K562 (cell line): ENCODE measurements at regions not wholly inside any gene's neighbourhood (a gene's known extent, or its start where the extent isn't known, plus 50 kb on each side); places are given as distances from the start of the nearest gene placed in this dataset.

Experiments
- ATAC-seq: fragments of 200-7000 bp; cut with Tn5 transposase; 3 replicates; pipeline ENCODE4 v1.9.1; 2020; ENCODE audit warnings: moderate library complexity
- BruUV-seq: library from RNA; stranded (reverse); fragments of 400-500 nt; replicated peaks from 2 replicates; lab custom pipeline; 2021; lab: Mats Ljungman, UMichigan
- CTCF ChIA-PET: fragments of 300-600 bp; formaldehyde crosslinking; extraction: SDS; loops from one replicate; lab custom pipeline; 2021; ENCODE audit warnings: low intra/inter-chr PET ratio; lab: Yijun Ruan, JAX
- POLR2A ChIA-PET: fragments of 300-600, 350-650 bp; sonication (Branson Sonifier 250); formaldehyde crosslinking; extraction: SDS; loops from one replicate; lab custom pipeline; 2021; ENCODE audit warnings: antibody characterized with exemption, inconsistent platforms; lab: Yijun Ruan, JAX
- DNase-seq, 4 experiments: peaks; one replicate each; pipeline versions ENCODE4 v3.0.0 to v3.0.0-alpha.2; 2011 to 2018; ENCODE audit warnings: low spot score in 3 of 4, mixed read lengths in 3 of 4; ENCODE audit errors: extremely low read depth in 1 of 4
- FAIRE-seq: peaks from 2 replicates; lab custom pipeline; 2011; peaks lifted over from hg19 to GRCh38; lab: Jason Lieb, UNC
- H2AFZ ChIP-seq: 2 replicates; pipeline ENCODE4 v1.6.0; 2011; ENCODE audit warnings: low read depth, low read length, control low read depth, inconsistent platforms
- H3K27ac ChIP-seq: fragments of 200-600 bp; 3 replicates; pipeline ENCODE4 v1.8.0; 2011; ENCODE audit warnings: low read depth, mild to moderate bottlenecking, control low read depth, inconsistent platforms, low read length, moderate library complexity, mixed read lengths; ENCODE audit errors: extremely low read depth
- H3K27me3 ChIP-seq, 2 experiments: fragments of 300-600 bp in 1 of 2; 2 replicates in 1 of 2; 3 replicates in 1 of 2; pipeline versions ENCODE4 v1.6.0 to v1.8.0; 2011; ENCODE audit warnings: inconsistent platforms in 2 of 2, low read length in 2 of 2, mild to moderate bottlenecking in 1 of 2, mixed read lengths in 1 of 2, moderate library complexity in 1 of 2; ENCODE audit not compliant: control insufficient read depth in 2 of 2, insufficient read depth in 2 of 2
- H3K36me3 ChIP-seq: fragments of 300-600 bp; 3 replicates; pipeline ENCODE4 v1.8.0; 2011; ENCODE audit warnings: mild to moderate bottlenecking, low read length, inconsistent platforms; ENCODE audit not compliant: control insufficient read depth, insufficient read depth
- H3K4me1 ChIP-seq, 2 experiments: fragments of 200-600 bp in 1 of 2; replicated peaks in 1 of 2; 2 replicates in 1 of 2; 3 replicates in 1 of 2; pipeline versions ENCODE4 v1.5.1 to v1.8.0; 2011; ENCODE audit warnings: inconsistent platforms in 2 of 2, low read length in 2 of 2, mild to moderate bottlenecking in 1 of 2, mixed read lengths in 1 of 2, moderate library complexity in 1 of 2; ENCODE audit not compliant: control insufficient read depth in 2 of 2, insufficient read depth in 2 of 2
- H3K4me2 ChIP-seq: 2 replicates; pipeline ENCODE4 v1.6.1; 2011; ENCODE audit warnings: low read length, control low read depth, inconsistent platforms, mixed read lengths; ENCODE audit not compliant: insufficient read depth
- H3K4me3 ChIP-seq: fragments of 200-600 bp; sonication (generic), shearing (Covaris generic); 2 replicates; pipeline ENCODE4 v1.5.1; 2016; ENCODE audit warnings: control low read depth, inconsistent platforms
- H3K79me2 ChIP-seq: fragments of 200-600 bp; 3 replicates; pipeline ENCODE4 v1.8.0; 2011; ENCODE audit warnings: low read length, inconsistent platforms; ENCODE audit not compliant: control insufficient read depth, insufficient read depth
- H3K9ac ChIP-seq, 2 experiments: 2 replicates each; pipeline versions ENCODE4 v1.6.0 to v1.6.1; 2011; ENCODE audit warnings: low read depth in 2 of 2, low read length in 2 of 2, control low read depth in 1 of 2, inconsistent platforms in 1 of 2, mild to moderate bottlenecking in 1 of 2, mixed read lengths in 1 of 2; ENCODE audit not compliant: insufficient read depth in 1 of 2
- H3K9me1 ChIP-seq: one replicate; pipeline ENCODE4 v1.6.0; 2011; ENCODE audit warnings: inconsistent platforms, mild to moderate bottlenecking, low read length, moderate library complexity; ENCODE audit not compliant: control insufficient read depth, insufficient read depth
- H3K9me3 ChIP-seq: replicated peaks from 2 replicates; pipeline ENCODE4 v1.5.1; 2011; ENCODE audit warnings: low read depth, low read length, inconsistent platforms; ENCODE audit not compliant: control insufficient read depth, insufficient read depth
- H4K20me1 ChIP-seq: replicated peaks from 2 replicates; pipeline ENCODE4 v1.6.1; 2011; ENCODE audit warnings: low read length, inconsistent platforms, mixed read lengths; ENCODE audit not compliant: control insufficient read depth, insufficient read depth
- CHD2 ChIP-seq: IDR thresholded peaks from 2 replicates; pipeline ENCODE4 v1.6.1; 2011; ENCODE audit warnings: low read depth, low read length
- ERF ChIP-seq: fragments of 450-650 bp; formaldehyde crosslinking; IDR thresholded peaks from 2 replicates; pipeline ENCODE4 v1.4.0; 2020; ENCODE audit warnings: mild to moderate bottlenecking, mixed read lengths
- FOXJ3 ChIP-seq: sonication (generic); formaldehyde crosslinking; IDR thresholded peaks from 2 replicates; pipeline ENCODE4 v1.4.0; 2020; ENCODE audit warnings: mild to moderate bottlenecking, missing genetic modification reagents
- KAT2B ChIP-seq: IDR thresholded peaks from one replicate; pipeline ENCODE4 v1.6.1; 2012; ENCODE audit warnings: low read depth, mild to moderate bottlenecking, control low read depth, inconsistent platforms, low read length, moderate library complexity
- MEF2D ChIP-seq: conservative IDR thresholded peaks from 2 replicates; pipeline ENCODE4 v1.6.1; 2016; ENCODE audit warnings: low read depth, missing genetic modification characterization, missing compliant biosample characterization
- NELFE ChIP-seq: IDR thresholded peaks from 2 replicates; pipeline ENCODE4 v1.6.1; 2011; ENCODE audit warnings: mild to moderate bottlenecking; ENCODE audit not compliant: insufficient read depth, insufficient read length
- RBM17 ChIP-seq: fragments of 200-400 bp; formaldehyde crosslinking; IDR thresholded peaks from 2 replicates; pipeline ENCODE4 v1.6.1; 2017; ENCODE audit warnings: low read depth, mild to moderate bottlenecking, low read length, borderline replicate concordance
- SAFB2 ChIP-seq: fragments of 200-400 bp; formaldehyde crosslinking; IDR thresholded peaks from 2 replicates; pipeline ENCODE4 v1.6.1; 2018; ENCODE audit warnings: borderline replicate concordance, low read length, low read depth, moderate library complexity; ENCODE audit not compliant: severe bottlenecking
- SPI1 ChIP-seq: IDR thresholded peaks from 2 replicates; pipeline ENCODE4 v1.6.1; 2011; ENCODE audit warnings: low read depth, low read length, control low read depth, borderline replicate concordance
- SRSF9 ChIP-seq: fragments of 200-400 bp; formaldehyde crosslinking; IDR thresholded peaks from 2 replicates; pipeline ENCODE4 v1.6.1; 2017; ENCODE audit warnings: low read depth, low read length, borderline replicate concordance
- TAF7 ChIP-seq: fragments of 450-650 bp; IDR thresholded peaks from 2 replicates; pipeline ENCODE4 v1.6.1; 2016; ENCODE audit warnings: missing genetic modification characterization, missing compliant biosample characterization
- TOE1 ChIP-seq, 2 experiments: fragments of 450-650 bp in 1 of 2; sonication (generic) in 1 of 2; formaldehyde crosslinking in 1 of 2; IDR thresholded peaks; 2 replicates each; pipeline versions ENCODE4 v1.7.1 to v1.8.0; 2016 to 2022; ENCODE audit warnings: borderline replicate concordance in 2 of 2, mild to moderate bottlenecking in 2 of 2, antibody characterized with exemption in 1 of 2, inconsistent platforms in 1 of 2, low read depth in 1 of 2, missing genetic modification reagents in 1 of 2, moderate library complexity in 1 of 2
- ZNF23 ChIP-seq: fragments of 250-450 bp; sonication (Bioruptor Pico); IDR thresholded peaks from 2 replicates; pipeline ENCODE4 v1.4.0; 2020; ENCODE audit warnings: mild to moderate bottlenecking
- ZNF274 ChIP-seq: IDR thresholded peaks from 2 replicates; pipeline ENCODE4 v1.6.1; 2011; ENCODE audit warnings: low read depth, mild to moderate bottlenecking, low read length, moderate library complexity, borderline replicate concordance
- WGBS: fragments of 100-300 bp; shearing (Covaris generic); methylation state at CpG from one replicate; pipeline ENCODE4 v1.1.6; 2016; ENCODE audit warnings: low coverage, mixed read lengths; ENCODE audit not compliant: insufficient coverage; ENCODE audit errors: missing lambda C conversion rate; 5-methylcytosine and 5-hydroxymethylcytosine counted together
- in situ Hi-C: fragments of 300-500 bp; cut with MboI; formaldehyde crosslinking; loops from 4 replicates; pipeline ENCODE4 v1.15.0; 2018; ENCODE audit warnings: inconsistent platforms, mixed read lengths
- intact Hi-C: fragments of 100-400 bp; cut with micrococcal nuclease; formaldehyde crosslinking; loops from 2 replicates; pipeline ENCODE4 v1.14.2; 2022
- TF ChIP-seq, protein P1 (sequence below): fragments of 250-450 bp; sonication (Bioruptor Pico); IDR thresholded peaks from 2 replicates; pipeline ENCODE4 v1.5.0; 2021; ENCODE audit warnings: mild to moderate bottlenecking, borderline replicate concordance
- TF ChIP-seq, protein P2 (sequence below): fragments of 450-650 bp; conservative IDR thresholded peaks from 2 replicates; pipeline ENCODE4 v1.6.1; 2016; ENCODE audit warnings: missing genetic modification characterization, low read depth, mild to moderate bottlenecking, control low read depth, missing compliant biosample characterization

DNA sequence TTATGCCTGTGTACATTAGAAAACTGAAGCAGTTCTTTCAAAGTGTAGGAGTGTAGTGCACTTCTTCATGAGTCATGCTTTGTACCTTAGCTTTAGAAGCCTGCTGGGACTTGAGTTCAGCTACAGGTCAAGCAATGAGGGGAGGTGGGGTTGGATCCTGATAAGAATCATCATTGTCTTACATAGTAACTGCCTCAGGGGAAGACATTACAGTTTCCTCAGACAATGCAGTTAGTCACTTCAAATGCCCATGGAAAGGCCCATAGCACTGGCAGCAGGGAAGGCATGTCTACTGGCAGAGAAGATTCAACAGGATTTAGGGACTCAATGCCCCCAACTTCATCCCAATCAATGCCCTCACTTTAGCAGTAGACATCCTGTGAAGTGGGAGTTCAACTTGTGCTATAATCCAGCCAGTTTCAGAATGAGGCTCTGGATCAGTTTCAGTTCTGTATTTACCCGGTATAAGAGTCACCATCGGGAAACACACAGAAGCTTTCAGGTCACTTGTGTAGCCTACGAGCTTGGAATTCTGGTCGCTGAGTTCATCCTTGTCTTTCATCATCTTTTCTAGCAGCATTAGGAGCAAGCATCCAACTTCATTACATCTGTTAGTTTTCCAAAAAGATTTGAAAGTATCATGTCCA lies 1216.5 kb downstream of the RAPGEF2 start:
- ChIA-PET POLR2A (no interaction called here), CTCF (no interaction called here)
- no peaks in the 10 kb centered on the region for H3K79me2 ChIP-seq
- no peak overlapping the region for H3K4me3 ChIP-seq
- no peaks in the 10 kb centered on the region for H3K4me1 ChIP-seq
- intact Hi-C loops (no loop called here), in situ Hi-C loops (no loop called here)
- no TSS peak for BruUV-seq
- no peak overlapping the region for H3K4me2 ChIP-seq
- H3K9ac ChIP-seq: no peak overlapping the region
- no peaks in the 10 kb centered on the region for H3K36me3 ChIP-seq
- ATAC-seq (no peak), FAIRE-seq (no peak), DNase-seq (peak in 1 of 4 experiments; percentile 10)
- 0% methylated on average over 4 of the region's 4 CpGs for WGBS
- no peaks in the 10 kb centered on the region for H4K20me1 ChIP-seq
- no peaks in the 10 kb centered on the region for H3K9me3 ChIP-seq
- no peak overlapping the region for H2AFZ ChIP-seq
- H3K27me3 ChIP-seq: no peaks in the 10 kb centered on the region
- no peak overlapping the region for H3K27ac ChIP-seq
- H3K9me1 ChIP-seq: no peaks in the 10 kb centered on the region
- TF ChIP-seq FOXJ3 (CRISPR knock-in tag) (no peak), ZNF274 (no peak), SRSF9 (no peak), CHD2 (no peak), TAF7 (tag) (no peak), MEF2D (tag) (no peak), TOE1 (IDR thresholded peaks at IDR 0.05; ENCODE audit: borderline replicate concordance) (no peak), TOE1 (CRISPR knock-in tag; IDR thresholded peaks at IDR 0.05; ENCODE audit: borderline replicate concordance, low read depth) (no peak), SPI1 (no peak), ERF (CRISPR knock-in tag) (no peak), RBM17 (no peak), NELFE (no peak), KAT2B (no peak), ZNF23 (CRISPR knock-in tag) (no peak), SAFB2 (no peak)
- TF ChIP-seq, protein P1, sequence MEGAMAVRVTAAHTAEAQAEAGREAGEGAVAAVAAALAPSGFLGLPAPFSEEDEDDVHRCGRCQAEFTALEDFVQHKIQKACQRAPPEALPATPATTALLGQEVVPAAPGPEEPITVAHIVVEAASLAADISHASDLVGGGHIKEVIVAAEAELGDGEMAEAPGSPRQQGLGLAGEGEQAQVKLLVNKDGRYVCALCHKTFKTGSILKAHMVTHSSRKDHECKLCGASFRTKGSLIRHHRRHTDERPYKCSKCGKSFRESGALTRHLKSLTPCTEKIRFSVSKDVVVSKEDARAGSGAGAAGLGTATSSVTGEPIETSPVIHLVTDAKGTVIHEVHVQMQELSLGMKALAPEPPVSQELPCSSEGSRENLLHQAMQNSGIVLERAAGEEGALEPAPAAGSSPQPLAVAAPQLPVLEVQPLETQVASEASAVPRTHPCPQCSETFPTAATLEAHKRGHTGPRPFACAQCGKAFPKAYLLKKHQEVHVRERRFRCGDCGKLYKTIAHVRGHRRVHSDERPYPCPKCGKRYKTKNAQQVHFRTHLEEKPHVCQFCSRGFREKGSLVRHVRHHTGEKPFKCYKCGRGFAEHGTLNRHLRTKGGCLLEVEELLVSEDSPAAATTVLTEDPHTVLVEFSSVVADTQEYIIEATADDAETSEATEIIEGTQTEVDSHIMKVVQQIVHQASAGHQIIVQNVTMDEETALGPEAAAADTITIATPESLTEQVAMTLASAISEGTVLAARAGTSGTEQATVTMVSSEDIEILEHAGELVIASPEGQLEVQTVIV: no peak
- TF ChIP-seq, protein P2, sequence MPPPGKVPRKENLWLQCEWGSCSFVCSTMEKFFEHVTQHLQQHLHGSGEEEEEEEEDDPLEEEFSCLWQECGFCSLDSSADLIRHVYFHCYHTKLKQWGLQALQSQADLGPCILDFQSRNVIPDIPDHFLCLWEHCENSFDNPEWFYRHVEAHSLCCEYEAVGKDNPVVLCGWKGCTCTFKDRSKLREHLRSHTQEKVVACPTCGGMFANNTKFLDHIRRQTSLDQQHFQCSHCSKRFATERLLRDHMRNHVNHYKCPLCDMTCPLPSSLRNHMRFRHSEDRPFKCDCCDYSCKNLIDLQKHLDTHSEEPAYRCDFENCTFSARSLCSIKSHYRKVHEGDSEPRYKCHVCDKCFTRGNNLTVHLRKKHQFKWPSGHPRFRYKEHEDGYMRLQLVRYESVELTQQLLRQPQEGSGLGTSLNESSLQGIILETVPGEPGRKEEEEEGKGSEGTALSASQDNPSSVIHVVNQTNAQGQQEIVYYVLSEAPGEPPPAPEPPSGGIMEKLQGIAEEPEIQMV (tag): no peak
